ENCODE measurements at regions not wholly inside any gene's neighbourhood (a gene's known extent, or its start where the extent isn't known, plus 50 kb on each side); places are given as distances from the start of the nearest gene placed in this dataset.
"Not testable (repeated sequence)": the region's sequence is repeated elsewhere in the genome, so short reads cannot be mapped to it uniquely, and the experiment has no call there.

- no peak for FAIRE-seq
Observed at GRCh38 chrX:40406330-40406859, 174.4 kb upstream of the ATP6AP2 start.

- no peak for FAIRE-seq
Observed at GRCh38 chrX:40405399-40405798, 175.4 kb upstream of the ATP6AP2 start.

GRCh38 chrX:40403757-40404156, 177.0 kb upstream of the ATP6AP2 start:
- FAIRE-seq: no peak

- peak; percentile 99 for FAIRE-seq
Observed at GRCh38 chrX:40402831-40403533, 177.8 kb upstream of the ATP6AP2 start.

GRCh38 chrX:40395102-40395501, 185.7 kb upstream of the ATP6AP2 start:
- FAIRE-seq: no peak

GRCh38 chrX:40394302-40394701, 186.5 kb upstream of the ATP6AP2 start:
- FAIRE-seq: no peak

GRCh38 chrX:40392599-40392998, 188.2 kb upstream of the ATP6AP2 start:
- no peak for FAIRE-seq

- FAIRE-seq: peak; percentile 41
Observed at GRCh38 chrX:40391662-40392061, 189.1 kb upstream of the ATP6AP2 start.

GRCh38 chrX:40389555-40389954, 191.2 kb upstream of the ATP6AP2 start:
- no peak for FAIRE-seq

GRCh38 chrX:40388441-40388840, 192.3 kb upstream of the ATP6AP2 start:
- no peak for FAIRE-seq

GRCh38 chrX:40387869-40388268, 192.9 kb upstream of the ATP6AP2 start:
- FAIRE-seq: not testable (repeated sequence)

GRCh38 chrX:40387311-40387710, 193.5 kb upstream of the ATP6AP2 start:
- FAIRE-seq: not testable (repeated sequence)

GRCh38 chrX:40385682-40386081, 195.1 kb upstream of the ATP6AP2 start:
- no peak for FAIRE-seq

- FAIRE-seq: no peak
Observed at GRCh38 chrX:40385256-40385655, 195.5 kb upstream of the ATP6AP2 start.

- FAIRE-seq: no peak
Observed at GRCh38 chrX:40383969-40384368, 196.8 kb upstream of the ATP6AP2 start.

- no peak for FAIRE-seq
Observed at GRCh38 chrX:40383360-40383759, 197.4 kb upstream of the ATP6AP2 start.

- FAIRE-seq: no peak
Observed at GRCh38 chrX:40380655-40381488, 199.9 kb upstream of the ATP6AP2 start.

- no peak for FAIRE-seq
Observed at GRCh38 chrX:40377684-40378083, 203.1 kb upstream of the ATP6AP2 start.

GRCh38 chrX:40374486-40374885, 206.3 kb upstream of the ATP6AP2 start:
- no peak for FAIRE-seq

GRCh38 chrX:40373641-40374040, 207.1 kb upstream of the ATP6AP2 start:
- no peak for FAIRE-seq

- FAIRE-seq: peak; percentile 69
Observed at GRCh38 chrX:40373025-40373424, 207.7 kb upstream of the ATP6AP2 start.

- no peak for FAIRE-seq
Observed at GRCh38 chrX:40371376-40371775, 209.4 kb upstream of the ATP6AP2 start.

GRCh38 chrX:40368611-40369061, 212.1 kb upstream of the ATP6AP2 start:
- no peak for FAIRE-seq

GRCh38 chrX:40366661-40367060, 214.1 kb upstream of the ATP6AP2 start:
- no peak for FAIRE-seq

All from islet of Langerhans (tissue), 1 donor.